SK-N-SH treated with all-trans-retinoic acid at 6 μM for 48 hours (cell line): ENCODE measurements at regions not wholly inside any gene's neighbourhood (a gene's known extent, or its start where the extent isn't known, plus 50 kb on each side); places are given as distances from the start of the nearest gene placed in this dataset.

Experiments
- ATAC-seq: fragments of 200-7000 bp; cut with Tn5 transposase; 3 replicates; pipeline ENCODE4 v1.9.1; 2020; ENCODE audit warnings: mild to moderate bottlenecking, moderate library complexity
- CREB5 ChIP-seq: fragments of 250-450 bp; sonication (Bioruptor Pico); IDR thresholded peaks from 2 replicates; pipeline ENCODE4 v1.5.1; 2020; ENCODE audit warnings: low read depth, mild to moderate bottlenecking, moderate library complexity
- CSDC2 ChIP-seq: fragments of 250-450 bp; sonication (Bioruptor Pico); IDR thresholded peaks from 2 replicates; pipeline ENCODE4 v1.5.0; 2020; ENCODE audit warnings: mild to moderate bottlenecking, moderate library complexity
- CSRNP3 ChIP-seq: fragments of 250-450 bp; sonication (Bioruptor Pico); IDR thresholded peaks from 2 replicates; pipeline ENCODE4 v1.5.1; 2021; ENCODE audit warnings: mild to moderate bottlenecking, moderate library complexity
- GLIS3 ChIP-seq: fragments of 250-450 bp; sonication (Bioruptor Pico); IDR thresholded peaks from 2 replicates; pipeline ENCODE4 v1.5.0; 2020; ENCODE audit warnings: mild to moderate bottlenecking, moderate library complexity
- ISL1 ChIP-seq: fragments of 250-450 bp; sonication (Bioruptor Pico); IDR thresholded peaks from 2 replicates; pipeline ENCODE4 v2.1.2; 2022; ENCODE audit warnings: mild to moderate bottlenecking, moderate library complexity
- OSR1 ChIP-seq: fragments of 250-450 bp; sonication (Bioruptor Pico); IDR thresholded peaks from 2 replicates; pipeline ENCODE4 v1.8.0; 2022; ENCODE audit warnings: moderate library complexity, mild to moderate bottlenecking, inconsistent platforms
- PATZ1 ChIP-seq: fragments of 250-450 bp; sonication (Bioruptor Pico); IDR thresholded peaks from 2 replicates; pipeline ENCODE4 v1.8.0; 2020; ENCODE audit warnings: mild to moderate bottlenecking, moderate library complexity, borderline replicate concordance
- POU6F1 ChIP-seq: fragments of 250-450 bp; sonication (Bioruptor Pico); IDR thresholded peaks from 2 replicates; pipeline ENCODE4 v1.8.0; 2021; ENCODE audit warnings: low read depth, mild to moderate bottlenecking, moderate library complexity, borderline replicate concordance
- PPARA ChIP-seq: fragments of 250-450 bp; sonication (Bioruptor Pico); IDR thresholded peaks from 2 replicates; pipeline ENCODE4 v1.5.0; 2020; ENCODE audit warnings: mild to moderate bottlenecking, borderline replicate concordance
- RARB ChIP-seq: fragments of 250-450 bp; sonication (Bioruptor Pico); IDR thresholded peaks from 2 replicates; pipeline ENCODE4 v1.8.0; 2021; ENCODE audit warnings: mild to moderate bottlenecking, moderate library complexity
- SNAI2 ChIP-seq: fragments of 250-450 bp; sonication (Bioruptor Pico); IDR thresholded peaks from 2 replicates; pipeline ENCODE4 v1.5.0; 2020; ENCODE audit warnings: mild to moderate bottlenecking, moderate library complexity
- TCF4 ChIP-seq: fragments of 250-450 bp; sonication (Bioruptor Pico); IDR thresholded peaks from 2 replicates; pipeline ENCODE4 v1.8.0; 2021; ENCODE audit warnings: mild to moderate bottlenecking, moderate library complexity, borderline replicate concordance
- TOX ChIP-seq: fragments of 250-450 bp; sonication (Bioruptor Pico); IDR thresholded peaks from 2 replicates; pipeline ENCODE4 v1.8.0; 2021; ENCODE audit warnings: mild to moderate bottlenecking, moderate library complexity, borderline replicate concordance
- TSHZ2 ChIP-seq: fragments of 250-450 bp; sonication (Bioruptor Pico); IDR thresholded peaks from 2 replicates; pipeline ENCODE4 v1.5.0; 2020; ENCODE audit warnings: mild to moderate bottlenecking, moderate library complexity
- ZC3H10 ChIP-seq: fragments of 250-450 bp; sonication (Bioruptor Pico); IDR thresholded peaks from 2 replicates; pipeline ENCODE4 v1.5.1; 2021; ENCODE audit warnings: mild to moderate bottlenecking, moderate library complexity
- ZFP3 ChIP-seq: fragments of 250-450 bp; sonication (Bioruptor Pico); IDR thresholded peaks from 2 replicates; pipeline ENCODE4 v1.5.0; 2020; ENCODE audit warnings: mild to moderate bottlenecking, moderate library complexity
- ZFP30 ChIP-seq: fragments of 450-650 bp; formaldehyde crosslinking; IDR thresholded peaks from 2 replicates; pipeline ENCODE4 v1.5.0; 2022; ENCODE audit warnings: mild to moderate bottlenecking, moderate library complexity
- ZNF565 ChIP-seq: fragments of 450-650 bp; formaldehyde crosslinking; conservative IDR thresholded peaks from 2 replicates; pipeline ENCODE4 v1.5.0; 2020; ENCODE audit warnings: low read depth, mild to moderate bottlenecking, moderate library complexity
- ZNF70 ChIP-seq: fragments of 450-650 bp; formaldehyde crosslinking; IDR thresholded peaks from 2 replicates; pipeline ENCODE4 v1.5.0; 2020; ENCODE audit warnings: mild to moderate bottlenecking, moderate library complexity
- ZNF8 ChIP-seq: fragments of 450-650 bp; formaldehyde crosslinking; IDR thresholded peaks from 2 replicates; pipeline ENCODE4 v1.5.0; 2020; ENCODE audit warnings: mild to moderate bottlenecking, moderate library complexity

- no peak for TF ChIP-seq PATZ1 (CRISPR knock-in tag)
Measured at GRCh38 chr12:76216585-76217472, 131.4 kb downstream of the BBS10 start (continued).

- ATAC-seq = no peak
- no peak for TF ChIP-seq TSHZ2 (CRISPR knock-in tag)
- TF ChIP-seq ZFP3 (CRISPR knock-in tag) = no peak
- no peak for TF ChIP-seq OSR1 (CRISPR knock-in tag)
- TF ChIP-seq SNAI2 (CRISPR knock-in tag) = no peak
- no peak for TF ChIP-seq ZFP30 (CRISPR knock-in tag)
- TF ChIP-seq ZC3H10 = no peak
- TF ChIP-seq ZNF70 (CRISPR knock-in tag) = no peak
- no peak for TF ChIP-seq TOX (CRISPR knock-in tag)
Measured at GRCh38 chr12:76208129-76208528, 123.6 kb upstream of the NAP1L1 start.

- no peak for ATAC-seq
Measured at GRCh38 chr12:76206677-76207072, 122.2 kb upstream of the NAP1L1 start.

More at GRCh38 chr12:76206677-76207072, 122.2 kb upstream of the NAP1L1 start:
- TF ChIP-seq CREB5 = no peak
- no peak for TF ChIP-seq ISL1 (CRISPR knock-in tag)
- no peak for TF ChIP-seq CSDC2 (CRISPR knock-in tag)
- TF ChIP-seq RARB (CRISPR knock-in tag) = no peak
- no peak for TF ChIP-seq TCF4 (CRISPR knock-in tag)
- no peak for TF ChIP-seq PPARA (CRISPR knock-in tag)
- TF ChIP-seq OSR1 (CRISPR knock-in tag) = no peak
- no peak for TF ChIP-seq ZNF565 (CRISPR knock-in tag)
- TF ChIP-seq TOX (CRISPR knock-in tag) = no peak
- TF ChIP-seq ZNF8 (CRISPR knock-in tag) = no peak
- TF ChIP-seq SNAI2 (CRISPR knock-in tag) = no peak
- TF ChIP-seq CSRNP3 (CRISPR knock-in tag) = no peak
- TF ChIP-seq POU6F1 (CRISPR knock-in tag) = no peak
- TF ChIP-seq GLIS3 (CRISPR knock-in tag) = no peak
- no peak for TF ChIP-seq ZC3H10
